ENCODE measurements at regions not wholly inside any gene's neighbourhood (a gene's known extent, or its start where the extent isn't known, plus 50 kb on each side); places are given as distances from the start of the nearest gene placed in this dataset.
"Not testable (repeated sequence)": the region's sequence is repeated elsewhere in the genome, so short reads cannot be mapped to it uniquely, and the experiment has no call there.

- in situ Hi-C loops (cut with HindIII; ENCODE audit: low pct_unique_long_range_greater_than_20kb, low sequenced_read_pairs) = no loop called here
- no peak overlapping the region for H3K4me3 ChIP-seq (ENCODE audit: low read depth in 2 of 2, low read length in 2 of 2)
- CTCF ChIA-PET = no interaction called here
- POLR2A ChIA-PET = no interaction called here
- intact Hi-C loops (cut with micrococcal nuclease; ENCODE audit: unreplicated experiment) = no loop called here
- H3K4me1 ChIP-seq (ENCODE audit: control insufficient read depth, insufficient read depth, low read length) = no peaks in the 10 kb centered on the region
- H3K27me3 ChIP-seq (ENCODE audit: control insufficient read depth, insufficient read depth, low read length) = no peaks in the 10 kb centered on the region
- TF ChIP-seq SIN3A (IDR thresholded peaks at IDR 0.05; ENCODE audit: borderline replicate concordance, insufficient read depth, low read depth, low read length) (no peak), CTCF (IDR thresholded peaks at IDR 0.05) (no peak), POLR2AphosphoS5 (IDR thresholded peaks at IDR 0.05; ENCODE audit: low read depth, low read length) (no peak), REST (IDR thresholded peaks at IDR 0.05; ENCODE audit: insufficient read depth in 1 of 2, low read depth in 2 of 2, low read length in 1 of 2) (no peak), TCF7L2 (IDR thresholded peaks at IDR 0.05; ENCODE audit: low read depth, low read length) (no peak)
- H3K9me3 ChIP-seq (ENCODE audit: control insufficient read depth, insufficient read depth, low read depth, low read length) = no peaks in the 10 kb centered on the region
- H3K36me3 ChIP-seq (ENCODE audit: control insufficient read depth, insufficient read depth, low read length) = no peaks in the 10 kb centered on the region
- no peak overlapping the region for H3K27ac ChIP-seq (ENCODE audit: low read length)
- ATAC-seq (no peak), DNase-seq (ENCODE audit: low read depth, low spot score) (no peak)
- no TSS peak for BruUV-seq (replicated peaks)
Observed at GRCh38 chr4:97028785-97029184, 1114.5 kb downstream of the STPG2 start.

GRCh38 chr4:97037411-97038145, 1105.7 kb downstream of the STPG2 start:
- CTCF ChIA-PET; H3K4me1 ChIP-seq (ENCODE audit: control insufficient read depth, insufficient read depth, low read length); DNase-seq (ENCODE audit: low read depth, low spot score); H3K4me3 ChIP-seq (ENCODE audit: low read depth in 2 of 2, low read length in 2 of 2); POLR2A ChIA-PET; H3K27me3 ChIP-seq (ENCODE audit: control insufficient read depth, insufficient read depth, low read length); ATAC-seq; H3K9me3 ChIP-seq (ENCODE audit: control insufficient read depth, insufficient read depth, low read depth, low read length); BruUV-seq (replicated peaks); H3K36me3 ChIP-seq (ENCODE audit: control insufficient read depth, insufficient read depth, low read length); H3K27ac ChIP-seq (ENCODE audit: low read length); in situ Hi-C loops (cut with HindIII; ENCODE audit: low pct_unique_long_range_greater_than_20kb, low sequenced_read_pairs); intact Hi-C loops (cut with micrococcal nuclease; ENCODE audit: unreplicated experiment): not testable (repeated sequence)

- no peak for TF ChIP-seq SIN3A (IDR thresholded peaks at IDR 0.05; ENCODE audit: borderline replicate concordance, insufficient read depth, low read depth, low read length)
- no peak for TF ChIP-seq POLR2AphosphoS5 (IDR thresholded peaks at IDR 0.05; ENCODE audit: low read depth, low read length)
- TF ChIP-seq CTCF (IDR thresholded peaks at IDR 0.05) = no peak
- no peak for TF ChIP-seq REST (IDR thresholded peaks at IDR 0.05; ENCODE audit: insufficient read depth in 1 of 2, low read depth in 2 of 2, low read length in 1 of 2)
- TF ChIP-seq TCF7L2 (IDR thresholded peaks at IDR 0.05; ENCODE audit: low read depth, low read length) = no peak
- ATAC-seq = no peak
- CTCF ChIA-PET = no interaction called here
Observed at GRCh38 chr4:97038146-97038516, 1105.1 kb downstream of the STPG2 start.

More at GRCh38 chr4:97038146-97038516, 1105.1 kb downstream of the STPG2 start:
- intact Hi-C loops (cut with micrococcal nuclease; ENCODE audit: unreplicated experiment) (no loop called here), in situ Hi-C loops (cut with HindIII; ENCODE audit: low pct_unique_long_range_greater_than_20kb, low sequenced_read_pairs) (no loop called here)
- no peaks in the 10 kb centered on the region for H3K4me1 ChIP-seq (ENCODE audit: control insufficient read depth, insufficient read depth, low read length)
- H3K4me3 ChIP-seq (ENCODE audit: low read depth in 2 of 2, low read length in 2 of 2) = no peak overlapping the region
- H3K27ac ChIP-seq (ENCODE audit: low read length) = no peak overlapping the region
- H3K27me3 ChIP-seq (ENCODE audit: control insufficient read depth, insufficient read depth, low read length) = no peaks in the 10 kb centered on the region
- no peaks in the 10 kb centered on the region for H3K36me3 ChIP-seq (ENCODE audit: control insufficient read depth, insufficient read depth, low read length)
- DNase-seq (ENCODE audit: low read depth, low spot score) = no peak
- no peaks in the 10 kb centered on the region for H3K9me3 ChIP-seq (ENCODE audit: control insufficient read depth, insufficient read depth, low read depth, low read length)
- POLR2A ChIA-PET = no interaction called here
- BruUV-seq (replicated peaks) = no TSS peak

All from Panc1 (cell line).